GM12892 (cell line): ENCODE measurements at regions not wholly inside any gene's neighbourhood (a gene's known extent, or its start where the extent isn't known, plus 50 kb on each side); places are given as distances from the start of the nearest gene placed in this dataset.

Experiments
- POLR2A ChIP-seq: IDR thresholded peaks from 2 replicates; pipeline ENCODE4 v1.6.1; 2011; ENCODE audit warnings: low read depth, low read length, control low read depth
- POLR2AphosphoS5 ChIP-seq: IDR thresholded peaks from 2 replicates; pipeline ENCODE4 v1.6.1; 2011; ENCODE audit warnings: low read depth, low read length, control low read depth

DNA sequence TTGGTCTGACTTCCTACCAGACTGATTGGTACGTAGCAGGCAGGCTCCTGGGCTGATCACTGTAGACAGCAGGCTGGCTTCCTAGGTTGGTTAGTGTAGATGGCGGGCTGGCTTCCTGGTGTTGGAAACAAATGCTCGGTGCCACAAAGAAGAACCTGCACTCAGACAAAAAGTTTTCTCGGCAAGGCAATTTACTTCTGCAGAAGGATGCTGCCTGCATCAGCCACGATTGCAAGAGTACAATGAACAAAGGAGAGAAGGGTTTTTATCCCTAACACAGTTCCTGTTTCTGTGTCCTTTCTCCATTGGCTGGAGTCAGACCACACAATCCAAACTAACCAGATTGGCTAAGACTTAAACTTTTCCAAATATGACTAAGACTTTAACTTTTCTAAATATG is 123.6 kb upstream of the PPP2R2D start:
- no peak for TF ChIP-seq POLR2A
- TF ChIP-seq POLR2AphosphoS5, result no peak
